H1 (cell line): ENCODE measurements at regions not wholly inside any gene's neighbourhood (a gene's known extent, or its start where the extent isn't known, plus 50 kb on each side); places are given as distances from the start of the nearest gene placed in this dataset.
A peak's percentile ranks its signal among the peaks of the same experiment; 100 is the strongest.

ENCODE experiments used
- CTCF ChIA-PET: fragments of 300-600 bp; sonication (Branson Sonifier 250); formaldehyde crosslinking; loops from one replicate; lab custom pipeline; 2021; ENCODE audit not compliant: partially characterized antibody; lab: Charles Lee
- POLR2A ChIA-PET: fragments of 300-600 bp; sonication (Branson Sonifier 250); formaldehyde crosslinking; loops from one replicate; lab custom pipeline; 2021; ENCODE audit warnings: inconsistent platforms; ENCODE audit not compliant: partially characterized antibody; lab: Charles Lee
- DNase-seq, 2 experiments: peaks; one replicate each; pipeline versions ENCODE4 v3.0.0 to v3.0.0-alpha.2; 2010 to 2022; ENCODE audit warnings: low spot score in 2 of 2, low read depth in 1 of 2, mixed read lengths in 1 of 2
- FAIRE-seq: peaks from 2 replicates; lab custom pipeline; 2011; peaks lifted over from hg19 to GRCh38; lab: Jason Lieb, UNC
- H2AFZ ChIP-seq: 2 replicates; pipeline ENCODE4 v1.8.1; 2012; ENCODE audit warnings: low read length, inconsistent platforms
- H2AK5ac ChIP-seq: 2 replicates; pipeline ENCODE4 v1.6.1; 2013; ENCODE audit warnings: low read depth, low read length
- H2BK120ac ChIP-seq: replicated peaks from 2 replicates; pipeline ENCODE3; 2013; ENCODE audit warnings: low read depth, low read length, inconsistent platforms
- H2BK12ac ChIP-seq: 2 replicates; pipeline ENCODE4 v1.6.1; 2013; ENCODE audit warnings: low read depth, low read length
- H2BK15ac ChIP-seq: 2 replicates; pipeline ENCODE4 v1.6.1; 2013; ENCODE audit warnings: low read length
- H2BK20ac ChIP-seq: 2 replicates; pipeline ENCODE4 v1.6.1; 2013; ENCODE audit warnings: low read length
- H2BK5ac ChIP-seq: 2 replicates; pipeline ENCODE4 v1.6.1; 2013; ENCODE audit warnings: low read depth, low read length
- H3K14ac ChIP-seq: 2 replicates; pipeline ENCODE4 v1.6.1; 2013; ENCODE audit warnings: inconsistent platforms; ENCODE audit not compliant: insufficient read length
- H3K18ac ChIP-seq: 2 replicates; pipeline ENCODE4 v1.6.1; 2013; ENCODE audit warnings: low read length; ENCODE audit errors: extremely low read depth
- H3K23ac ChIP-seq: 2 replicates; pipeline ENCODE4 v1.6.1; 2013; ENCODE audit warnings: inconsistent platforms; ENCODE audit not compliant: insufficient read length
- H3K23me2 ChIP-seq: 2 replicates; pipeline ENCODE4 v1.6.1; 2013; ENCODE audit warnings: low read depth, low read length
- H3K27ac ChIP-seq: 2 replicates; pipeline ENCODE4 v1.6.1; 2011; ENCODE audit warnings: low read depth, low read length, inconsistent platforms
- H3K27me3 ChIP-seq, 4 experiments: replicated peaks in 1 of 4; 1 replicate in 1 of 4; 2 replicates in 3 of 4; pipeline versions ENCODE4 v1.6.1 to v1.8.1; 2011 to 2013; ENCODE audit warnings: low read length in 3 of 4, mild to moderate bottlenecking in 3 of 4, inconsistent platforms in 2 of 4, mixed read lengths in 2 of 4, moderate library complexity in 1 of 4; ENCODE audit not compliant: control insufficient read depth in 3 of 4, insufficient read depth in 3 of 4; ENCODE audit errors: extremely low read depth in 1 of 4
- H3K36me3 ChIP-seq, 4 experiments: 2 replicates each; pipeline versions ENCODE4 v1.6.1 to v1.8.1; 2011 to 2013; ENCODE audit warnings: mild to moderate bottlenecking in 4 of 4, low read length in 3 of 4, moderate library complexity in 2 of 4, control low read depth in 1 of 4, inconsistent platforms in 1 of 4; ENCODE audit not compliant: insufficient read depth in 4 of 4, control insufficient read depth in 2 of 4
- H3K4ac ChIP-seq: replicated peaks from 2 replicates; pipeline ENCODE3; 2013; ENCODE audit warnings: low read length, low read depth, mixed read lengths, inconsistent platforms; ENCODE audit not compliant: insufficient read length
- H3K4me1 ChIP-seq, 4 experiments: replicated peaks in 1 of 4; 1 replicate in 1 of 4; 2 replicates in 3 of 4; pipeline versions ENCODE4 v1.6.1 to v1.8.1; 2011 to 2013; ENCODE audit warnings: low read length in 3 of 4, inconsistent platforms in 2 of 4, mixed read lengths in 1 of 4; ENCODE audit not compliant: insufficient read depth in 4 of 4, control insufficient read depth in 3 of 4
- H3K4me2 ChIP-seq, 2 experiments: 2 replicates each; pipeline versions ENCODE4 v1.6.1 to v1.8.1; 2011 to 2013; ENCODE audit warnings: low read depth in 2 of 2, low read length in 2 of 2, control low read depth in 1 of 2, inconsistent platforms in 1 of 2, mild to moderate bottlenecking in 1 of 2; ENCODE audit not compliant: insufficient read depth in 1 of 2
- H3K4me3 ChIP-seq, 4 experiments: fragments of 200-600, 300-600 bp in 1 of 4; sonication (generic), shearing (Covaris generic), sonication (Bioruptor Twin) in 1 of 4; 2 replicates each; pipeline versions ENCODE4 v1.5.1 to v1.8.1; 2011 to 2016; ENCODE audit warnings: low read length in 4 of 4, low read depth in 3 of 4, control low read depth in 2 of 4, inconsistent platforms in 2 of 4, mild to moderate bottlenecking in 2 of 4, mixed read lengths in 1 of 4, moderate library complexity in 1 of 4; ENCODE audit not compliant: insufficient read depth in 2 of 4; ENCODE audit errors: extremely low read depth in 1 of 4
- H3K56ac ChIP-seq: replicated peaks from 2 replicates; pipeline ENCODE3; 2013; ENCODE audit warnings: low read depth, mild to moderate bottlenecking, mixed read lengths, low read length, inconsistent platforms; ENCODE audit not compliant: insufficient read length
- H3K79me1 ChIP-seq: 2 replicates; pipeline ENCODE4 v1.6.1; 2013; ENCODE audit warnings: low read depth, low read length, control low read depth
- H3K79me2 ChIP-seq, 2 experiments: 2 replicates each; pipeline versions ENCODE4 v1.6.1 to v1.8.1; 2012 to 2013; ENCODE audit warnings: low read length in 2 of 2, mild to moderate bottlenecking in 2 of 2, inconsistent platforms in 1 of 2; ENCODE audit not compliant: insufficient read depth in 2 of 2, control insufficient read depth in 1 of 2
- H3K9ac ChIP-seq, 4 experiments: replicated peaks in 1 of 4; 1 replicate in 1 of 4; 2 replicates in 3 of 4; pipeline versions ENCODE4 v1.6.1 to v1.8.1; 2011 to 2013; ENCODE audit warnings: low read depth in 3 of 4, low read length in 3 of 4, control low read depth in 2 of 4, mild to moderate bottlenecking in 2 of 4, moderate library complexity in 2 of 4, inconsistent platforms in 1 of 4; ENCODE audit errors: extremely low read depth in 1 of 4
- H3K9me3 ChIP-seq, 2 experiments: 2 replicates each; pipeline versions ENCODE4 v1.6.1 to v1.8.1; 2012 to 2013; ENCODE audit warnings: mild to moderate bottlenecking in 2 of 2, moderate library complexity in 2 of 2, control low read depth in 1 of 2, inconsistent platforms in 1 of 2, low read depth in 1 of 2, low read length in 1 of 2, mixed read lengths in 1 of 2; ENCODE audit not compliant: insufficient read depth in 2 of 2
- H4K20me1 ChIP-seq, 2 experiments: replicated peaks in 1 of 2; 2 replicates each; pipeline versions ENCODE3 to v1.8.1; 2011 to 2013; ENCODE audit warnings: inconsistent platforms in 2 of 2, low read length in 2 of 2, mild to moderate bottlenecking in 1 of 2; ENCODE audit not compliant: insufficient read depth in 2 of 2, control insufficient read depth in 1 of 2
- H4K5ac ChIP-seq: 2 replicates; pipeline ENCODE4 v1.6.1; 2013; ENCODE audit warnings: low read length, low read depth, mixed read lengths, inconsistent platforms; ENCODE audit not compliant: insufficient read length
- H4K8ac ChIP-seq: 2 replicates; pipeline ENCODE4 v1.8.0; 2013; ENCODE audit warnings: mild to moderate bottlenecking, moderate library complexity, low read length, inconsistent platforms; ENCODE audit not compliant: insufficient read depth; ENCODE audit errors: extremely low read depth
- H4K91ac ChIP-seq: replicated peaks from 2 replicates; pipeline ENCODE3; 2013; ENCODE audit warnings: low read length, mixed read lengths, inconsistent platforms; ENCODE audit not compliant: insufficient read length
- ASH2L ChIP-seq: fragments of 200-600, 300-600 bp; sonication (generic); IDR thresholded peaks from one replicate; pipeline ENCODE4 v1.7.1; 2017; ENCODE audit warnings: low read length
- BACH1 ChIP-seq: IDR thresholded peaks from 2 replicates; pipeline ENCODE4 v1.6.1; 2012; ENCODE audit warnings: low read length, improper control_type of control experiment
- CEBPB ChIP-seq: IDR thresholded peaks from 2 replicates; pipeline ENCODE4 v1.6.1; 2012; ENCODE audit warnings: low read depth, low read length
- CHD1 ChIP-seq: IDR thresholded peaks from 2 replicates; pipeline ENCODE4 v1.6.1; 2012; ENCODE audit warnings: low read depth, low read length, improper control_type of control experiment
- GTF2F1 ChIP-seq: IDR thresholded peaks from 2 replicates; pipeline ENCODE4 v1.6.1; 2012; ENCODE audit warnings: low read depth, low read length, improper control_type of control experiment, borderline replicate concordance
- RAD21 ChIP-seq, 2 experiments: IDR thresholded peaks in 1 of 2; conservative IDR thresholded peaks in 1 of 2; 2 replicates each; pipeline ENCODE4 v1.6.1; 2011; ENCODE audit warnings: low read depth in 2 of 2, low read length in 2 of 2, improper control_type of control experiment in 1 of 2, inconsistent platforms in 1 of 2, mild to moderate bottlenecking in 1 of 2, moderate library complexity in 1 of 2
- SIN3A ChIP-seq, 2 experiments: IDR thresholded peaks in 1 of 2; conservative IDR thresholded peaks in 1 of 2; 2 replicates each; pipeline ENCODE4 v1.6.1; 2011 to 2012; ENCODE audit warnings: low read length in 2 of 2, improper control_type of control experiment in 1 of 2, low read depth in 1 of 2, mild to moderate bottlenecking in 1 of 2
- TEAD4 ChIP-seq: IDR thresholded peaks from 2 replicates; pipeline ENCODE4 v1.6.1; 2012; ENCODE audit warnings: low read depth, low read length, inconsistent platforms, mixed read lengths
- WGBS, 2 experiments: shearing (Covaris generic) in 1 of 2; methylation state at CpG; one replicate each; pipeline versions ENCODE4 v1.1.6 to v1.1.7; 2013 to 2015; ENCODE audit warnings: low lambda C conversion rate in 2 of 2, mixed read lengths in 2 of 2, inconsistent platforms in 1 of 2, low coverage in 1 of 2, missing lambda C conversion rate in 1 of 2; ENCODE audit not compliant: insufficient replicate concordance in 2 of 2, insufficient coverage in 1 of 2, insufficient read length in 1 of 2; ENCODE audit errors: extremely low coverage in 1 of 2, missing lambda C conversion rate in 1 of 2; 5-methylcytosine and 5-hydroxymethylcytosine counted together
- TF ChIP-seq, protein P1 (sequence below), 3 experiments: IDR thresholded peaks; 1 replicate in 2 of 3; 2 replicates in 1 of 3; pipeline versions ENCODE4 v1.5.1 to v1.6.1; 2011; ENCODE audit warnings: low read length in 3 of 3, mild to moderate bottlenecking in 3 of 3, inconsistent platforms in 2 of 3, low read depth in 1 of 3, moderate library complexity in 1 of 3; ENCODE audit not compliant: insufficient read depth in 1 of 3; ENCODE audit errors: control extremely low read depth in 1 of 3

DNA sequence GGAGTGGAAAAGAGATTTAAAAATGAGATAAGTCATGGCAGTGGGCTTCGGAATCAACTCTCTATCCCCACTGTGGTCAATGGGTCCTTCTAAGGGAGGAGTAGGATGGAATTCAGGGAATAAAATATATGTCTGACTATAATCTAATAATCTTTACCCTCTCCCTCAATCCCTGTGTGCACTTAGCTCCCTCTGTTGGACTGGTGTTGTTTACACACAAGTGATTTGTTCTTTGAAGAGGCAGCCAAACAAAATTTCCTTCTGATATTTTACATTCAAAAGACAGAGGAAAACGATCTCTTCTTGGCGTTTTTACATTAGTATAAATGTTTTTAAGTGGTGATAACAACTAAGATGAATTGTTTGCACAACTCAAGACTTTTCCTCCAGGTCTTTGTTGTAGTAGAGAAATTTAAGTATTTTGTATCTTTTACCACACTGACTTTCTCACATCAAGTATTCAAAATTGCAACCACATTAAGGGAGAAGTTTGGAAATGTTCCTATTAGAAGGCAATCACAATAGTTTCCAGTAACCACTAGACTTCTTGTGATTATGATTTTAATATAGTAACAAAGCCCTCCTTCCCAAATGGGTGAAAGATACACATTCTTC, 317.8 kb downstream of the CENPW start:
- Histone ChIP-seq H4K91ac (no peak overlapping the region), H3K79me2 (no peaks in the 10 kb centered on the region), H3K4ac (no peak overlapping the region), H2BK5ac (no peak overlapping the region), H2AK5ac (no peak overlapping the region), H3K36me3 (no peaks in the 10 kb centered on the region), H3K79me1 (no peaks in the 10 kb centered on the region), H4K5ac (no peak overlapping the region), H3K27me3 (no peaks in the 10 kb centered on the region), H3K56ac (no peak overlapping the region), H3K4me2 (no peak overlapping the region), H2BK15ac (no peak overlapping the region), H2AFZ (no peak overlapping the region), H3K23me2 (no peaks in the 10 kb centered on the region), H3K14ac (no peak overlapping the region), H3K18ac (no peak overlapping the region), H4K8ac (no peak overlapping the region), H3K9ac (no peak overlapping the region), H3K4me1 (no peaks in the 10 kb centered on the region), H2BK20ac (no peak overlapping the region), H3K27ac (no peak overlapping the region), H3K4me3 (no peak overlapping the region), H3K23ac (no peak overlapping the region), H3K9me3 (peaks cover 13 to 15% of the 10 kb centered on the region in 2 experiments), H2BK12ac (no peak overlapping the region), H2BK120ac (no peak overlapping the region), H4K20me1 (no peaks in the 10 kb centered on the region)
- TF ChIP-seq ASH2L (no peak), CHD1 (no peak), BACH1 (no peak), GTF2F1 (no peak), RAD21 (IDR thresholded peaks at IDR 0.05 in 1 of 2, conservative IDR thresholded peaks at IDR 0.05 in 1 of 2; ENCODE audit: low read depth in 2 of 2, low read length in 2 of 2) (peak; percentile 81 to 82), TEAD4 (no peak), CEBPB (no peak), SIN3A (conservative IDR thresholded peaks at IDR 0.05 in 1 of 2, IDR thresholded peaks at IDR 0.05 in 1 of 2; ENCODE audit: low read depth in 1 of 2, low read length in 2 of 2) (no peak)
- TF ChIP-seq, protein P1, sequence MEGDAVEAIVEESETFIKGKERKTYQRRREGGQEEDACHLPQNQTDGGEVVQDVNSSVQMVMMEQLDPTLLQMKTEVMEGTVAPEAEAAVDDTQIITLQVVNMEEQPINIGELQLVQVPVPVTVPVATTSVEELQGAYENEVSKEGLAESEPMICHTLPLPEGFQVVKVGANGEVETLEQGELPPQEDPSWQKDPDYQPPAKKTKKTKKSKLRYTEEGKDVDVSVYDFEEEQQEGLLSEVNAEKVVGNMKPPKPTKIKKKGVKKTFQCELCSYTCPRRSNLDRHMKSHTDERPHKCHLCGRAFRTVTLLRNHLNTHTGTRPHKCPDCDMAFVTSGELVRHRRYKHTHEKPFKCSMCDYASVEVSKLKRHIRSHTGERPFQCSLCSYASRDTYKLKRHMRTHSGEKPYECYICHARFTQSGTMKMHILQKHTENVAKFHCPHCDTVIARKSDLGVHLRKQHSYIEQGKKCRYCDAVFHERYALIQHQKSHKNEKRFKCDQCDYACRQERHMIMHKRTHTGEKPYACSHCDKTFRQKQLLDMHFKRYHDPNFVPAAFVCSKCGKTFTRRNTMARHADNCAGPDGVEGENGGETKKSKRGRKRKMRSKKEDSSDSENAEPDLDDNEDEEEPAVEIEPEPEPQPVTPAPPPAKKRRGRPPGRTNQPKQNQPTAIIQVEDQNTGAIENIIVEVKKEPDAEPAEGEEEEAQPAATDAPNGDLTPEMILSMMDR (IDR thresholded peaks at IDR 0.05; ENCODE audit: control extremely low read depth in 1 of 3, insufficient read depth in 1 of 3, low read depth in 1 of 3, low read length in 3 of 3) = peak in 2 of 3 experiments; percentile 41 to 60; a peak in 2 of 4 replicates
- POLR2A ChIA-PET = no interaction called here
- peak; percentile 75 for FAIRE-seq
- 70% methylated on average over 3 of the region's 3 CpGs; no CpG with 5 or more reads in 1 of the 2 experiments for WGBS, 2 experiments
- CTCF ChIA-PET = interaction anchor here (0.6 to 3.6 kb wide), 19 partner anchors 9 to 662 kb away, joined by 3 to 25 read pairs (median 3); no protein-coding TSS in a partner anchor
- DNase-seq = no peak
